HEK293 (cell line): ENCODE measurements at regions not wholly inside any gene's neighbourhood (a gene's known extent, or its start where the extent isn't known, plus 50 kb on each side); places are given as distances from the start of the nearest gene placed in this dataset.

Source experiments
- CTCF ChIA-PET: fragments of 350-600 bp; formaldehyde crosslinking; extraction: SDS; loops from one replicate; lab custom pipeline; 2021; ENCODE audit warnings: antibody characterized with exemption; lab: Yijun Ruan, JAX
- POLR2A ChIA-PET: fragments of 300-600 bp; formaldehyde crosslinking; extraction: SDS; loops from one replicate; lab custom pipeline; 2020; ENCODE audit warnings: antibody characterized with exemption, inconsistent platforms; lab: Yijun Ruan, JAX
- H3K27ac ChIP-seq: fragments of 200-500 bp; sonication (Bioruptor generic); 2 replicates; pipeline ENCODE4 v1.5.1; 2014; ENCODE audit warnings: low read depth, low read length, control low read depth, inconsistent platforms; ENCODE audit errors: extremely low read depth
- H3K36me3 ChIP-seq, 2 experiments: fragments of 200-500 bp in 1 of 2; sonication (Bioruptor generic) in 1 of 2; 1 replicate in 1 of 2; 2 replicates in 1 of 2; pipeline ENCODE4 v1.5.1; 2014 to 2017; ENCODE audit warnings: inconsistent platforms in 2 of 2, low read length in 2 of 2; ENCODE audit not compliant: control insufficient read depth in 2 of 2, insufficient read depth in 1 of 2
- H3K4me1 ChIP-seq: fragments of 200-500 bp; sonication (Bioruptor generic); 2 replicates; pipeline ENCODE4 v1.5.1; 2014; ENCODE audit warnings: mild to moderate bottlenecking, low read length, inconsistent platforms; ENCODE audit not compliant: control insufficient read depth, insufficient read depth
- H3K4me3 ChIP-seq: 2 replicates; pipeline ENCODE4 v1.5.1; 2011; ENCODE audit warnings: low read depth, mild to moderate bottlenecking, control low read depth, low read length, moderate library complexity
- H3K9me3 ChIP-seq: fragments of 200-500 bp; sonication (Bioruptor generic); 2 replicates; pipeline ENCODE4 v1.5.1; 2014; ENCODE audit warnings: low read depth, low read length, inconsistent platforms; ENCODE audit not compliant: control insufficient read depth, insufficient read depth
- HOXA7 ChIP-seq: sonication (generic); formaldehyde crosslinking; IDR thresholded peaks from 2 replicates; pipeline ENCODE4 v1.8.1; 2022; ENCODE audit warnings: missing genetic modification reagents, borderline replicate concordance
- HOXD13 ChIP-seq: sonication (generic); formaldehyde crosslinking; IDR thresholded peaks from 2 replicates; pipeline ENCODE4 v1.8.0; 2022; ENCODE audit warnings: missing genetic modification reagents, borderline replicate concordance
- KLF1 ChIP-seq: fragments of 450-650 bp; formaldehyde crosslinking; IDR thresholded peaks from 2 replicates; pipeline ENCODE4 v1.5.1; 2016; ENCODE audit warnings: missing biosample characterization, missing genetic modification characterization
- MYNN ChIP-seq: fragments of 450-650 bp; formaldehyde crosslinking; IDR thresholded peaks from 2 replicates; pipeline ENCODE4 v1.5.1; 2016; ENCODE audit warnings: missing biosample characterization, missing genetic modification characterization, borderline replicate concordance
- RBAK ChIP-seq: fragments of 450-650 bp; formaldehyde crosslinking; IDR thresholded peaks from 2 replicates; pipeline ENCODE4 v1.5.1; 2016; ENCODE audit warnings: missing biosample characterization, missing genetic modification characterization
- ZBTB11 ChIP-seq: fragments of 450-650 bp; formaldehyde crosslinking; conservative IDR thresholded peaks from 2 replicates; pipeline ENCODE4 v1.5.1; 2016; ENCODE audit warnings: low read depth, missing biosample characterization, missing genetic modification characterization
- ZNF140 ChIP-seq: fragments of 450-650 bp; formaldehyde crosslinking; IDR thresholded peaks from 2 replicates; pipeline ENCODE4 v1.5.1; 2016; ENCODE audit warnings: missing biosample characterization, missing genetic modification characterization
- ZNF211 ChIP-seq: fragments of 450-650 bp; formaldehyde crosslinking; IDR thresholded peaks from 2 replicates; pipeline ENCODE4 v1.5.1; 2016; ENCODE audit warnings: low read depth, missing biosample characterization, missing genetic modification characterization
- ZNF350 ChIP-seq: fragments of 450-650 bp; formaldehyde crosslinking; IDR thresholded peaks from 2 replicates; pipeline ENCODE4 v1.5.0; 2017; ENCODE audit warnings: missing biosample characterization, mild to moderate bottlenecking, missing genetic modification characterization
- ZNF513 ChIP-seq: fragments of 450-650 bp; IDR thresholded peaks from 2 replicates; pipeline ENCODE4 v1.5.1; 2018; ENCODE audit warnings: missing biosample characterization, missing genetic modification characterization
- ZNF514 ChIP-seq: fragments of 450-650 bp; formaldehyde crosslinking; IDR thresholded peaks from 2 replicates; pipeline ENCODE4 v1.5.1; 2016; ENCODE audit warnings: missing biosample characterization, missing genetic modification characterization
- ZNF530 ChIP-seq: fragments of 450-650 bp; formaldehyde crosslinking; IDR thresholded peaks from 2 replicates; pipeline ENCODE4 v1.5.1; 2016; ENCODE audit warnings: low read depth, missing biosample characterization, missing genetic modification characterization
- ZNF549 ChIP-seq: fragments of 450-650 bp; IDR thresholded peaks from 2 replicates; pipeline ENCODE4 v1.5.1; 2018; ENCODE audit warnings: missing biosample characterization, missing genetic modification characterization, mild to moderate bottlenecking, inconsistent platforms, moderate library complexity
- ZNF558 ChIP-seq: fragments of 450-650 bp; formaldehyde crosslinking; IDR thresholded peaks from 2 replicates; pipeline ENCODE4 v1.5.1; 2016; ENCODE audit warnings: missing biosample characterization, missing genetic modification characterization
- ZNF658 ChIP-seq: fragments of 450-650 bp; formaldehyde crosslinking; IDR thresholded peaks from 2 replicates; pipeline ENCODE4; 2016; ENCODE audit warnings: missing biosample characterization, missing genetic modification characterization
- ZSCAN4 ChIP-seq: fragments of 450-650 bp; formaldehyde crosslinking; IDR thresholded peaks from 2 replicates; pipeline ENCODE4 v1.5.1; 2017; ENCODE audit warnings: missing biosample characterization, missing genetic modification characterization
- TF ChIP-seq, protein P1 (sequence below): fragments of 450-650 bp; formaldehyde crosslinking; optimal IDR thresholded peaks from 2 replicates; pipeline ENCODE3; 2016; ENCODE audit warnings: missing biosample characterization, mild to moderate bottlenecking, missing genetic modification characterization
- TF ChIP-seq, protein P2 (sequence below): fragments of 450-650 bp; formaldehyde crosslinking; IDR thresholded peaks from 2 replicates; pipeline ENCODE4 v1.5.1; 2017; ENCODE audit warnings: missing biosample characterization, missing genetic modification characterization
- TF ChIP-seq, protein P3 (sequence below): fragments of 450-650 bp; formaldehyde crosslinking; IDR thresholded peaks from 2 replicates; pipeline ENCODE4 v1.5.1; 2016; ENCODE audit warnings: missing biosample characterization, missing genetic modification characterization

- Histone ChIP-seq H3K27ac (no peak overlapping the region), H3K4me3 (no peak overlapping the region), H3K36me3 (no peaks in the 10 kb centered on the region), H3K9me3 (no peaks in the 10 kb centered on the region), H3K4me1 (no peaks in the 10 kb centered on the region)
- TF ChIP-seq, protein P1, sequence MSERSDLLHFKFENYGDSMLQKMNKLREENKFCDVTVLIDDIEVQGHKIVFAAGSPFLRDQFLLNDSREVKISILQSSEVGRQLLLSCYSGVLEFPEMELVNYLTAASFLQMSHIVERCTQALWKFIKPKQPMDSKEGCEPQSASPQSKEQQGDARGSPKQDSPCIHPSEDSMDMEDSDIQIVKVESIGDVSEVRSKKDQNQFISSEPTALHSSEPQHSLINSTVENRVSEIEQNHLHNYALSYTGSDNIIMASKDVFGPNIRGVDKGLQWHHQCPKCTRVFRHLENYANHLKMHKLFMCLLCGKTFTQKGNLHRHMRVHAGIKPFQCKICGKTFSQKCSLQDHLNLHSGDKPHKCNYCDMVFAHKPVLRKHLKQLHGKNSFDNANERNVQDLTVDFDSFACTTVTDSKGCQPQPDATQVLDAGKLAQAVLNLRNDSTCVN: no peak
- TF ChIP-seq KLF1 (tag by site-specific recombination) (no peak), ZNF350 (tag by site-specific recombination) (no peak), HOXD13 (no peak), HOXA7 (CRISPR knock-in tag) (no peak), ZNF513 (no peak), RBAK (tag by site-specific recombination) (no peak), MYNN (tag by site-specific recombination) (no peak), ZNF658 (no peak), ZSCAN4 (tag by site-specific recombination) (no peak), ZNF558 (tag by site-specific recombination) (no peak), ZNF140 (tag by site-specific recombination) (no peak), ZNF514 (tag by site-specific recombination) (no peak), ZNF211 (no peak), ZNF549 (tag by site-specific recombination) (no peak), ZBTB11 (tag by site-specific recombination) (no peak), ZNF530 (no peak)
- TF ChIP-seq, protein P2, sequence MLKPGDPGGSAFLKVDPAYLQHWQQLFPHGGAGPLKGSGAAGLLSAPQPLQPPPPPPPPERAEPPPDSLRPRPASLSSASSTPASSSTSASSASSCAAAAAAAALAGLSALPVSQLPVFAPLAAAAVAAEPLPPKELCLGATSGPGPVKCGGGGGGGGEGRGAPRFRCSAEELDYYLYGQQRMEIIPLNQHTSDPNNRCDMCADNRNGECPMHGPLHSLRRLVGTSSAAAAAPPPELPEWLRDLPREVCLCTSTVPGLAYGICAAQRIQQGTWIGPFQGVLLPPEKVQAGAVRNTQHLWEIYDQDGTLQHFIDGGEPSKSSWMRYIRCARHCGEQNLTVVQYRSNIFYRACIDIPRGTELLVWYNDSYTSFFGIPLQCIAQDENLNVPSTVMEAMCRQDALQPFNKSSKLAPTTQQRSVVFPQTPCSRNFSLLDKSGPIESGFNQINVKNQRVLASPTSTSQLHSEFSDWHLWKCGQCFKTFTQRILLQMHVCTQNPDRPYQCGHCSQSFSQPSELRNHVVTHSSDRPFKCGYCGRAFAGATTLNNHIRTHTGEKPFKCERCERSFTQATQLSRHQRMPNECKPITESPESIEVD: no peak
- TF ChIP-seq, protein P3, sequence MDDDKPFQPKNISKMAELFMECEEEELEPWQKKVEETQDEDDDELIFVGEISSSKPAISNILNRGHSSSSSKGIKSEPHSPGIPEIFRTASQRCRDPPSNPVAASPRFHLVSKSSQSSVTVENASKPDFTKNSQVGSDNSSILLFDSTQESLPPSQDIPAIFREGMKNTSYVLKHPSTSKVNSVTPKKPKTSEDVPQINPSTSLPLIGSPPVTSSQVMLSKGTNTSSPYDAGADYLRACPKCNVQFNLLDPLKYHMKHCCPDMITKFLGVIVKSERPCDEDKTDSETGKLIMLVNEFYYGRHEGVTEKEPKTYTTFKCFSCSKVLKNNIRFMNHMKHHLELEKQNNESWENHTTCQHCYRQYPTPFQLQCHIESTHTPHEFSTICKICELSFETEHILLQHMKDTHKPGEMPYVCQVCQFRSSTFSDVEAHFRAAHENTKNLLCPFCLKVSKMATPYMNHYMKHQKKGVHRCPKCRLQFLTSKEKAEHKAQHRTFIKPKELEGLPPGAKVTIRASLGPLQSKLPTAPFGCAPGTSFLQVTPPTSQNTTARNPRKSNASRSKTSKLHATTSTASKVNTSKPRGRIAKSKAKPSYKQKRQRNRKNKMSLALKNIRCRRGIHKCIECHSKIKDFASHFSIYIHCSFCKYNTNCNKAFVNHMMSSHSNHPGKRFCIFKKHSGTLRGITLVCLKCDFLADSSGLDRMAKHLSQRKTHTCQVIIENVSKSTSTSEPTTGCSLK (tag by site-specific recombination): no peak
- ChIA-PET CTCF (no interaction called here), POLR2A (no interaction called here)
These were observed 281.0 kb upstream of the HS6ST1 start for GRCh38 chr2:128599700-128600099.
